H9 (cell line): ENCODE measurements at regions not wholly inside any gene's neighbourhood (a gene's known extent, or its start where the extent isn't known, plus 50 kb on each side); places are given as distances from the start of the nearest gene placed in this dataset.

Experiments
- DNase-seq: peaks from one replicate; pipeline ENCODE4 v3.0.0-alpha.2; 2017
- H2AFZ ChIP-seq: one replicate; pipeline ENCODE4 v1.6.1; 2013; ENCODE audit warnings: mild to moderate bottlenecking, low read length, control low read depth, moderate library complexity
- H2AK5ac ChIP-seq: 2 replicates; pipeline ENCODE4 v1.6.1; 2013; ENCODE audit warnings: low read length, control low read depth, mixed read lengths; ENCODE audit not compliant: insufficient read length
- H2BK120ac ChIP-seq: one replicate; pipeline ENCODE4 v1.6.1; 2013; ENCODE audit warnings: low read depth, mild to moderate bottlenecking, low read length, control low read depth, inconsistent platforms; ENCODE audit not compliant: poor library complexity, severe bottlenecking
- H2BK12ac ChIP-seq: 2 replicates; pipeline ENCODE4 v1.6.1; 2013; ENCODE audit warnings: low read length, control low read depth, mixed read lengths, low read depth; ENCODE audit not compliant: insufficient read length
- H2BK15ac ChIP-seq: 2 replicates; pipeline ENCODE4 v1.6.1; 2013; ENCODE audit warnings: low read depth, low read length, control low read depth
- H2BK20ac ChIP-seq: one replicate; pipeline ENCODE4 v1.6.1; 2013; ENCODE audit warnings: low read depth, mild to moderate bottlenecking, low read length, control low read depth, inconsistent platforms; ENCODE audit not compliant: poor library complexity, severe bottlenecking
- H2BK5ac ChIP-seq: 2 replicates; pipeline ENCODE4 v1.6.1; 2013; ENCODE audit warnings: low read length, control low read depth, mixed read lengths; ENCODE audit not compliant: insufficient read length
- H3K14ac ChIP-seq: 2 replicates; pipeline ENCODE4 v1.6.1; 2013; ENCODE audit warnings: low read length, control low read depth; ENCODE audit not compliant: insufficient read depth
- H3K18ac ChIP-seq: 2 replicates; pipeline ENCODE4 v1.6.1; 2013; ENCODE audit warnings: low read depth, mild to moderate bottlenecking, mixed read lengths, low read length, control low read depth; ENCODE audit not compliant: insufficient read length
- H3K23ac ChIP-seq: 2 replicates; pipeline ENCODE4 v1.6.1; 2013; ENCODE audit warnings: low read length, control low read depth, mixed read lengths, low read depth; ENCODE audit not compliant: insufficient read length
- H3K23me2 ChIP-seq: 2 replicates; pipeline ENCODE4 v1.6.1; 2013; ENCODE audit warnings: low read depth, mild to moderate bottlenecking, mixed read lengths, low read length, control low read depth; ENCODE audit not compliant: insufficient read length, poor library complexity, severe bottlenecking
- H3K27ac ChIP-seq: 2 replicates; pipeline ENCODE4 v1.5.1; 2013; ENCODE audit warnings: low read length, control low read depth, mixed read lengths, low read depth; ENCODE audit not compliant: insufficient read length
- H3K27me3 ChIP-seq: 2 replicates; pipeline ENCODE4 v1.6.1; 2013; ENCODE audit warnings: low read length, control low read depth, inconsistent platforms; ENCODE audit not compliant: insufficient read depth
- H3K4ac ChIP-seq: 2 replicates; pipeline ENCODE4 v1.6.1; 2013; ENCODE audit warnings: low read depth, mild to moderate bottlenecking, control low read depth, inconsistent platforms, low read length, moderate library complexity
- H3K4me1 ChIP-seq: 2 replicates; pipeline ENCODE4 v1.6.1; 2013; ENCODE audit warnings: low read length, control low read depth, inconsistent platforms; ENCODE audit not compliant: insufficient read depth
- H3K4me2 ChIP-seq: 2 replicates; pipeline ENCODE4 v1.6.1; 2013; ENCODE audit warnings: low read length, control low read depth, mixed read lengths; ENCODE audit not compliant: insufficient read length, insufficient read depth
- H3K56ac ChIP-seq: 2 replicates; pipeline ENCODE4 v1.6.1; 2013; ENCODE audit warnings: low read depth, mild to moderate bottlenecking, mixed read lengths, low read length, control low read depth; ENCODE audit not compliant: insufficient read length
- H3K79me1 ChIP-seq: 2 replicates; pipeline ENCODE4 v1.6.1; 2013; ENCODE audit warnings: low read depth, mild to moderate bottlenecking, moderate library complexity, low read length, control low read depth, inconsistent platforms; ENCODE audit not compliant: insufficient read depth, poor library complexity, severe bottlenecking
- H3K79me2 ChIP-seq: 2 replicates; pipeline ENCODE4 v1.6.1; 2013; ENCODE audit warnings: low read length, control low read depth, inconsistent platforms; ENCODE audit not compliant: insufficient read depth
- H3K9ac ChIP-seq: 2 replicates; pipeline ENCODE4 v1.6.1; 2013; ENCODE audit warnings: low read length, control low read depth, mixed read lengths; ENCODE audit not compliant: insufficient read length; ENCODE audit errors: extremely low read depth
- H3K9me3 ChIP-seq: one replicate; pipeline ENCODE4 v1.6.1; 2013; ENCODE audit warnings: low read depth, low read length, inconsistent platforms; ENCODE audit not compliant: control insufficient read depth
- H3T11ph ChIP-seq: one replicate; pipeline ENCODE4 v1.6.1; 2013; ENCODE audit warnings: mild to moderate bottlenecking, low read length, control low read depth, inconsistent platforms
- H4K20me1 ChIP-seq: one replicate; pipeline ENCODE4 v1.6.1; 2013; ENCODE audit not compliant: control insufficient read depth, insufficient read length, insufficient read depth
- H4K5ac ChIP-seq: 2 replicates; pipeline ENCODE4 v1.6.1; 2013; ENCODE audit warnings: low read depth, mild to moderate bottlenecking, mixed read lengths, low read length, control low read depth; ENCODE audit not compliant: insufficient read length
- H4K8ac ChIP-seq: replicated peaks from 2 replicates; pipeline ENCODE4 v1.6.1; 2013; ENCODE audit warnings: low read length, control low read depth, mixed read lengths, low read depth; ENCODE audit not compliant: insufficient read length
- H4K91ac ChIP-seq: 2 replicates; pipeline ENCODE4 v1.6.1; 2013; ENCODE audit warnings: low read depth, mild to moderate bottlenecking, moderate library complexity, mixed read lengths, low read length, control low read depth; ENCODE audit not compliant: insufficient read length
- H3K27ac Mint-ChIP-seq, 3 experiments: 2 replicates in 2 of 3; 3 replicates in 1 of 3; pipeline ENCODE4 v1.8.0; 2020 to 2021; ENCODE audit warnings: mixed read lengths in 3 of 3, mild to moderate bottlenecking in 1 of 3, moderate library complexity in 1 of 3
- H3K27me3 Mint-ChIP-seq: 2 replicates; pipeline ENCODE4 v1.8.0; 2021; ENCODE audit warnings: low read depth, mild to moderate bottlenecking, moderate library complexity, mixed read lengths
- H3K36me3 Mint-ChIP-seq, 3 experiments: 2 replicates in 2 of 3; 3 replicates in 1 of 3; pipeline ENCODE4 v1.8.0; 2020 to 2021; ENCODE audit warnings: low read depth in 3 of 3, mixed read lengths in 3 of 3; ENCODE audit not compliant: insufficient read depth in 1 of 3
- H3K4me1 Mint-ChIP-seq, 2 experiments: 2 replicates each; pipeline ENCODE4 v1.8.0; 2020; ENCODE audit warnings: mixed read lengths in 2 of 2
- H3K4me3 Mint-ChIP-seq, 2 experiments: 2 replicates in 1 of 2; 3 replicates in 1 of 2; pipeline ENCODE4 v1.8.0; 2020 to 2021; ENCODE audit warnings: mild to moderate bottlenecking in 2 of 2, mixed read lengths in 2 of 2, moderate library complexity in 1 of 2
- H3K9me3 Mint-ChIP-seq, 2 experiments: 2 replicates in 1 of 2; 3 replicates in 1 of 2; pipeline ENCODE4 v1.8.0; 2020; ENCODE audit warnings: mild to moderate bottlenecking in 2 of 2, mixed read lengths in 2 of 2, moderate library complexity in 1 of 2
- CTCF ChIP-seq: fragments of 200-600 bp; sonication (generic); conservative IDR thresholded peaks from 3 replicates; pipeline ENCODE4 v1.8.0; 2021; ENCODE audit warnings: antibody characterized with exemption, mild to moderate bottlenecking
- WGBS: extraction: QIAGEN DNeasy Blood & Tissue Kit; methylation state at CpG from one replicate; pipeline ENCODE4 v1.1.7; 2013; ENCODE audit warnings: missing lambda C conversion rate, low lambda C conversion rate, mixed read lengths; ENCODE audit not compliant: insufficient read length; ENCODE audit errors: extremely low coverage; 5-methylcytosine and 5-hydroxymethylcytosine counted together

DNA sequence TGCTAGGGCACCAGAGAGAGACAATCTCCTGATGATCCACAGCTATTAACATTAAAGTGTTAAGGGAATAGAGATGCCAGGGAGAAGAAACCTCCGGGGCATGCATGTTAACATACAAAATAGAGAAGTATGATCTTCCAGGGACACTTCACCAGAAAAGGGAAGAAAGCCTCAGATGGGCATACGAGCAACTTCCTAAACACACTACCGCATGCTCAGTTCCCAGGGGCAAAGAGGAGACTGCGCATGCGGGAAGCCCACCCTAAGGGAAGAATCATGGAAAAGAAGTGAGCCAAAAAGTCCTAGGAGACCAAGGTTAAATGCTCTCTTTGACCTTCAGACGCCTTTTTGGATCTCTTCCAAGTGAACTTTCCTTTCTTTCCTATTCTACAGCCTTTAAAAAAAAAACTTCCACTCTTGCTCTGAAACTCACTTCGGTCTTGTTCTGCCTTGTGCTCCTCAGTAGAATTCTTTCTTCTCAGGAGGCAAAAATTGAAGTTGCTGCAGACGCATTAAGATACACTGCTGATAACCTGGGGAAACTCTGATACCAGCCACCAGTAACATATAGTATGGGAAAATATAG, 1211.3 kb downstream of the REEP3 start:
- H3K4me3 Mint-ChIP-seq = no peak overlapping the region
- no peak overlapping the region for H2BK20ac ChIP-seq

More for the DNA sequence above, 1211.3 kb downstream of the REEP3 start:
- Mint-ChIP-seq H3K27me3 (no peaks in the 10 kb centered on the region), H3K36me3 (peaks cover 6 to 17% (median 12%) of the 10 kb centered on the region in 3 experiments; a peak in 6 of 7 replicates), H3K4me1 (peaks cover 3 to 8% of the 10 kb centered on the region in 2 experiments; a peak in 3 of 4 replicates), H3K27ac (no peak overlapping the region), H3K9me3 (peaks cover 17 to 29% of the 10 kb centered on the region in 2 experiments)
- Histone ChIP-seq H3K79me2 (no peaks in the 10 kb centered on the region), H3K4me1 (no peaks in the 10 kb centered on the region), H4K8ac (no peak overlapping the region), H2BK120ac (no peak overlapping the region), H3K23me2 (no peaks in the 10 kb centered on the region), H3K27ac (no peak overlapping the region), H2BK12ac (no peak overlapping the region), H3K56ac (no peak overlapping the region), H3K4ac (no peak overlapping the region), H2BK15ac (no peak overlapping the region), H3T11ph (no peak overlapping the region), H3K4me2 (no peak overlapping the region), H4K20me1 (no peaks in the 10 kb centered on the region), H3K27me3 (no peaks in the 10 kb centered on the region), H3K14ac (no peak overlapping the region), H3K23ac (no peak overlapping the region), H4K5ac (no peak overlapping the region), H3K9ac (no peak overlapping the region), H2AK5ac (no peak overlapping the region), H4K91ac (no peak overlapping the region), H3K18ac (no peak overlapping the region), H3K79me1 (no peaks in the 10 kb centered on the region), H2BK5ac (no peak overlapping the region), H3K9me3 (no peaks in the 10 kb centered on the region), H2AFZ (no peak overlapping the region)
- no peak for TF ChIP-seq CTCF
- WGBS = no CpG with 5 or more reads among the region's 8 CpGs
- no peak for DNase-seq
